Spleen (tissue), 11 donors: ENCODE measurements at regions not wholly inside any gene's neighbourhood (a gene's known extent, or its start where the extent isn't known, plus 50 kb on each side); places are given as distances from the start of the nearest gene placed in this dataset.
A peak's percentile ranks its signal among the peaks of the same experiment; 100 is the strongest.

Experiments
- DNase-seq: peaks from one replicate; pipeline ENCODE4 v3.0.0-alpha.2; 2020
- H3K27ac ChIP-seq, 8 donors: fragments of 200-600 bp; sonication (generic) in 7 of 8; 1 replicate in 4 of 8; 2 replicates in 4 of 8; pipeline versions ENCODE4 v1.5.0 to v1.8.0; 2016 to 2021; ENCODE audit warnings: inconsistent platforms in 4 of 8, mild to moderate bottlenecking in 4 of 8, moderate library complexity in 1 of 8
- H3K27me3 ChIP-seq, 7 donors: fragments of 200-600 bp; sonication (generic) in 6 of 7; replicated peaks in 1 of 7; 1 replicate in 4 of 7; 2 replicates in 3 of 7; pipeline versions ENCODE4 v1.5.0 to v1.8.0; 2016 to 2021; ENCODE audit warnings: inconsistent platforms in 3 of 7, mild to moderate bottlenecking in 1 of 7
- H3K36me3 ChIP-seq, 6 donors: fragments of 200-600 bp; sonication (generic) in 5 of 6; 1 replicate in 4 of 6; 2 replicates in 2 of 6; pipeline versions ENCODE4 v1.5.0 to v1.8.0; 2016 to 2021; ENCODE audit warnings: inconsistent platforms in 2 of 6
- H3K4me1 ChIP-seq, 6 donors: fragments of 200-600 bp; sonication (generic) in 5 of 6; 1 replicate in 3 of 6; 2 replicates in 3 of 6; pipeline versions ENCODE4 v1.5.0 to v1.8.0; 2016 to 2021; ENCODE audit warnings: inconsistent platforms in 3 of 6
- H3K4me3 ChIP-seq, 8 donors: fragments of 200-600 bp; sonication (generic) in 7 of 8; 1 replicate in 4 of 8; 2 replicates in 4 of 8; pipeline versions ENCODE4 v1.5.0 to v1.8.0; 2016 to 2021; ENCODE audit warnings: inconsistent platforms in 4 of 8, mild to moderate bottlenecking in 4 of 8, moderate library complexity in 2 of 8
- H3K9me3 ChIP-seq, 8 donors: fragments of 200-600 bp; sonication (generic) in 7 of 8; 1 replicate in 4 of 8; 2 replicates in 4 of 8; pipeline versions ENCODE4 v1.5.0 to v1.8.0; 2016 to 2021; ENCODE audit warnings: inconsistent platforms in 4 of 8
- CTCF ChIP-seq, 11 experiments: fragments of 200-600 bp in 7 of 11; fragments of 450-650 bp in 4 of 11; sonication (generic) in 4 of 11; IDR thresholded peaks in 8 of 11; conservative IDR thresholded peaks in 3 of 11; 1 replicate in 7 of 11; 2 replicates in 4 of 11; pipeline versions ENCODE4 v1.4.0 to v1.8.0; 2016 to 2021; ENCODE audit warnings: antibody characterized with exemption in 11 of 11, inconsistent platforms in 4 of 11, mild to moderate bottlenecking in 1 of 11
- POLR2A ChIP-seq, 3 donors: fragments of 450-650 bp; IDR thresholded peaks; one replicate each; pipeline ENCODE4 v1.5.1; 2017; ENCODE audit warnings: antibody characterized with exemption in 3 of 3, mild to moderate bottlenecking in 1 of 3
- POLR2AphosphoS5 ChIP-seq, 3 donors: sonication (generic); formaldehyde crosslinking; IDR thresholded peaks; one replicate each; pipeline ENCODE4 v1.5.1; 2017; ENCODE audit warnings: antibody characterized with exemption in 3 of 3
- WGBS, 5 donors: extraction: QIAGEN DNeasy Blood & Tissue Kit in 3 of 5; methylation state at CpG; one replicate each; pipeline versions ENCODE4 v1.1.5 to v1.1.7; 2013 to 2018; 5-methylcytosine and 5-hydroxymethylcytosine counted together
- intact Hi-C: fragments of 100-400 bp; cut with DNase I; formaldehyde crosslinking; loops from one replicate; pipeline ENCODE4 v1.15.0; 2023; ENCODE audit warnings: low total_unique reads
- donor health status: healthy with polysubstance abuse.
- donor health status: DM: no; HTN: no; CAD: no; lungs with moderate emphysema.
- donor health status: DM: no; HTN: no; CAD: no.
- donor health status: Bipolar disorder and iron deficiency.
- donor health status: healthy.
- donor health status: DM: no; HTN: no; CAD: no.
- donor health status: DM: yes; HTN: yes; CAD: no.

GRCh38 chr16:79723583-79724168, 123.1 kb upstream of the MAF start:
- no peak overlapping the region for H3K4me3 ChIP-seq
- H3K27me3 ChIP-seq: no peaks in the 10 kb centered on the region
- TF ChIP-seq POLR2AphosphoS5 (IDR thresholded peaks at IDR 0.05) (no peak), CTCF (IDR thresholded peaks at IDR 0.05 in 8 of 11, conservative IDR thresholded peaks at IDR 0.05 in 3 of 11) (no peak), POLR2A (IDR thresholded peaks at IDR 0.05) (no peak)
- WGBS, 5 donors: 89 to 93% (median 90%) methylated on average over 8 of the region's 8 CpGs
- H3K27ac ChIP-seq: no peak overlapping the region
- no peak for DNase-seq
- intact Hi-C loops: no loop called here
- H3K4me1 ChIP-seq: no peaks in the 10 kb centered on the region
- H3K36me3 ChIP-seq: no peaks in the 10 kb centered on the region
- H3K9me3 ChIP-seq: no peaks in the 10 kb centered on the region

GRCh38 chr16:79721270-79721669, 120.7 kb upstream of the MAF start:
- Histone ChIP-seq H3K9me3 (no peaks in the 10 kb centered on the region), H3K36me3 (no peaks in the 10 kb centered on the region), H3K4me1 (no peaks in the 10 kb centered on the region), H3K27ac (no peak overlapping the region), H3K4me3 (no peak overlapping the region), H3K27me3 (no peaks in the 10 kb centered on the region)
- no peak for DNase-seq
- intact Hi-C loops: no loop called here
- WGBS, 5 donors: 69 to 83% (median 76%) methylated on average over 6 of the region's 6 CpGs
- no peak for TF ChIP-seq POLR2A (IDR thresholded peaks at IDR 0.05)
- no peak for TF ChIP-seq POLR2AphosphoS5 (IDR thresholded peaks at IDR 0.05)
- TF ChIP-seq CTCF (IDR thresholded peaks at IDR 0.05 in 8 of 11, conservative IDR thresholded peaks at IDR 0.05 in 3 of 11): no peak

GRCh38 chr16:79717333-79718137, 117.0 kb upstream of the MAF start:
- 64 to 82% (median 76%) methylated on average over 8 of the region's 8 CpGs for WGBS, 5 donors
- no peaks in the 10 kb centered on the region for H3K27me3 ChIP-seq
- H3K27ac ChIP-seq: peak overlapping the region in 1 of 8 donors; percentile 20
- DNase-seq: no peak
- H3K9me3 ChIP-seq: no peaks in the 10 kb centered on the region
- no peaks in the 10 kb centered on the region for H3K4me1 ChIP-seq
- intact Hi-C loops: no loop called here
- no peak for TF ChIP-seq POLR2A (IDR thresholded peaks at IDR 0.05)
- no peak for TF ChIP-seq POLR2AphosphoS5 (IDR thresholded peaks at IDR 0.05)
- H3K4me3 ChIP-seq: no peak overlapping the region
- H3K36me3 ChIP-seq: no peaks in the 10 kb centered on the region

GRCh38 chr16:79716645-79717332, 116.3 kb upstream of the MAF start:
- Histone ChIP-seq H3K4me3 (no peak overlapping the region), H3K9me3 (no peaks in the 10 kb centered on the region), H3K27ac (peak overlapping the region in 2 of 8 donors; percentile 20 to 31), H3K27me3 (no peaks in the 10 kb centered on the region), H3K4me1 (no peaks in the 10 kb centered on the region), H3K36me3 (no peaks in the 10 kb centered on the region)
- intact Hi-C loops: no loop called here
- 22 to 38% (median 28%) methylated on average over 7 of the region's 7 CpGs for WGBS, 5 donors
- DNase-seq: no peak
- TF ChIP-seq POLR2A (IDR thresholded peaks at IDR 0.05): no peak
- TF ChIP-seq POLR2AphosphoS5 (IDR thresholded peaks at IDR 0.05): no peak
- no peak for TF ChIP-seq CTCF (IDR thresholded peaks at IDR 0.05 in 8 of 11, conservative IDR thresholded peaks at IDR 0.05 in 3 of 11)
